H1 (cell line): ENCODE measurements at regions not wholly inside any gene's neighbourhood (a gene's known extent, or its start where the extent isn't known, plus 50 kb on each side); places are given as distances from the start of the nearest gene placed in this dataset.

Experiments
- CTCF ChIA-PET: fragments of 300-600 bp; sonication (Branson Sonifier 250); formaldehyde crosslinking; loops from one replicate; lab custom pipeline; 2021; ENCODE audit not compliant: partially characterized antibody; lab: Charles Lee
- POLR2A ChIA-PET: fragments of 300-600 bp; sonication (Branson Sonifier 250); formaldehyde crosslinking; loops from one replicate; lab custom pipeline; 2021; ENCODE audit warnings: inconsistent platforms; ENCODE audit not compliant: partially characterized antibody; lab: Charles Lee
- DNase-seq, 2 experiments: peaks; one replicate each; pipeline versions ENCODE4 v3.0.0 to v3.0.0-alpha.2; 2010 to 2022; ENCODE audit warnings: low spot score in 2 of 2, low read depth in 1 of 2, mixed read lengths in 1 of 2
- FAIRE-seq: peaks from 2 replicates; lab custom pipeline; 2011; peaks lifted over from hg19 to GRCh38; lab: Jason Lieb, UNC
- H2AFZ ChIP-seq: 2 replicates; pipeline ENCODE4 v1.8.1; 2012; ENCODE audit warnings: low read length, inconsistent platforms
- H2AK5ac ChIP-seq: 2 replicates; pipeline ENCODE4 v1.6.1; 2013; ENCODE audit warnings: low read depth, low read length
- H2BK120ac ChIP-seq: replicated peaks from 2 replicates; pipeline ENCODE3; 2013; ENCODE audit warnings: low read depth, low read length, inconsistent platforms
- H2BK12ac ChIP-seq: 2 replicates; pipeline ENCODE4 v1.6.1; 2013; ENCODE audit warnings: low read depth, low read length
- H2BK15ac ChIP-seq: 2 replicates; pipeline ENCODE4 v1.6.1; 2013; ENCODE audit warnings: low read length
- H2BK20ac ChIP-seq: 2 replicates; pipeline ENCODE4 v1.6.1; 2013; ENCODE audit warnings: low read length
- H2BK5ac ChIP-seq: 2 replicates; pipeline ENCODE4 v1.6.1; 2013; ENCODE audit warnings: low read depth, low read length
- H3K14ac ChIP-seq: 2 replicates; pipeline ENCODE4 v1.6.1; 2013; ENCODE audit warnings: inconsistent platforms; ENCODE audit not compliant: insufficient read length
- H3K18ac ChIP-seq: 2 replicates; pipeline ENCODE4 v1.6.1; 2013; ENCODE audit warnings: low read length; ENCODE audit errors: extremely low read depth
- H3K23ac ChIP-seq: 2 replicates; pipeline ENCODE4 v1.6.1; 2013; ENCODE audit warnings: inconsistent platforms; ENCODE audit not compliant: insufficient read length
- H3K23me2 ChIP-seq: 2 replicates; pipeline ENCODE4 v1.6.1; 2013; ENCODE audit warnings: low read depth, low read length
- H3K27ac ChIP-seq: 2 replicates; pipeline ENCODE4 v1.6.1; 2011; ENCODE audit warnings: low read depth, low read length, inconsistent platforms
- H3K27me3 ChIP-seq, 4 experiments: replicated peaks in 1 of 4; 1 replicate in 1 of 4; 2 replicates in 3 of 4; pipeline versions ENCODE4 v1.6.1 to v1.8.1; 2011 to 2013; ENCODE audit warnings: low read length in 3 of 4, mild to moderate bottlenecking in 3 of 4, inconsistent platforms in 2 of 4, mixed read lengths in 2 of 4, moderate library complexity in 1 of 4; ENCODE audit not compliant: control insufficient read depth in 3 of 4, insufficient read depth in 3 of 4; ENCODE audit errors: extremely low read depth in 1 of 4
- H3K36me3 ChIP-seq, 4 experiments: 2 replicates each; pipeline versions ENCODE4 v1.6.1 to v1.8.1; 2011 to 2013; ENCODE audit warnings: mild to moderate bottlenecking in 4 of 4, low read length in 3 of 4, moderate library complexity in 2 of 4, control low read depth in 1 of 4, inconsistent platforms in 1 of 4; ENCODE audit not compliant: insufficient read depth in 4 of 4, control insufficient read depth in 2 of 4
- H3K4ac ChIP-seq: replicated peaks from 2 replicates; pipeline ENCODE3; 2013; ENCODE audit warnings: low read length, low read depth, mixed read lengths, inconsistent platforms; ENCODE audit not compliant: insufficient read length
- H3K4me1 ChIP-seq, 4 experiments: replicated peaks in 1 of 4; 1 replicate in 1 of 4; 2 replicates in 3 of 4; pipeline versions ENCODE4 v1.6.1 to v1.8.1; 2011 to 2013; ENCODE audit warnings: low read length in 3 of 4, inconsistent platforms in 2 of 4, mixed read lengths in 1 of 4; ENCODE audit not compliant: insufficient read depth in 4 of 4, control insufficient read depth in 3 of 4
- H3K4me2 ChIP-seq, 2 experiments: 2 replicates each; pipeline versions ENCODE4 v1.6.1 to v1.8.1; 2011 to 2013; ENCODE audit warnings: low read depth in 2 of 2, low read length in 2 of 2, control low read depth in 1 of 2, inconsistent platforms in 1 of 2, mild to moderate bottlenecking in 1 of 2; ENCODE audit not compliant: insufficient read depth in 1 of 2
- H3K4me3 ChIP-seq, 4 experiments: fragments of 200-600, 300-600 bp in 1 of 4; sonication (generic), shearing (Covaris generic), sonication (Bioruptor Twin) in 1 of 4; 2 replicates each; pipeline versions ENCODE4 v1.5.1 to v1.8.1; 2011 to 2016; ENCODE audit warnings: low read length in 4 of 4, low read depth in 3 of 4, control low read depth in 2 of 4, inconsistent platforms in 2 of 4, mild to moderate bottlenecking in 2 of 4, mixed read lengths in 1 of 4, moderate library complexity in 1 of 4; ENCODE audit not compliant: insufficient read depth in 2 of 4; ENCODE audit errors: extremely low read depth in 1 of 4
- H3K56ac ChIP-seq: replicated peaks from 2 replicates; pipeline ENCODE3; 2013; ENCODE audit warnings: low read depth, mild to moderate bottlenecking, mixed read lengths, low read length, inconsistent platforms; ENCODE audit not compliant: insufficient read length
- H3K79me1 ChIP-seq: 2 replicates; pipeline ENCODE4 v1.6.1; 2013; ENCODE audit warnings: low read depth, low read length, control low read depth
- H3K79me2 ChIP-seq, 2 experiments: 2 replicates each; pipeline versions ENCODE4 v1.6.1 to v1.8.1; 2012 to 2013; ENCODE audit warnings: low read length in 2 of 2, mild to moderate bottlenecking in 2 of 2, inconsistent platforms in 1 of 2; ENCODE audit not compliant: insufficient read depth in 2 of 2, control insufficient read depth in 1 of 2
- H3K9ac ChIP-seq, 4 experiments: replicated peaks in 1 of 4; 1 replicate in 1 of 4; 2 replicates in 3 of 4; pipeline versions ENCODE4 v1.6.1 to v1.8.1; 2011 to 2013; ENCODE audit warnings: low read depth in 3 of 4, low read length in 3 of 4, control low read depth in 2 of 4, mild to moderate bottlenecking in 2 of 4, moderate library complexity in 2 of 4, inconsistent platforms in 1 of 4; ENCODE audit errors: extremely low read depth in 1 of 4
- H3K9me3 ChIP-seq, 2 experiments: 2 replicates each; pipeline versions ENCODE4 v1.6.1 to v1.8.1; 2012 to 2013; ENCODE audit warnings: mild to moderate bottlenecking in 2 of 2, moderate library complexity in 2 of 2, control low read depth in 1 of 2, inconsistent platforms in 1 of 2, low read depth in 1 of 2, low read length in 1 of 2, mixed read lengths in 1 of 2; ENCODE audit not compliant: insufficient read depth in 2 of 2
- H4K20me1 ChIP-seq, 2 experiments: replicated peaks in 1 of 2; 2 replicates each; pipeline versions ENCODE3 to v1.8.1; 2011 to 2013; ENCODE audit warnings: inconsistent platforms in 2 of 2, low read length in 2 of 2, mild to moderate bottlenecking in 1 of 2; ENCODE audit not compliant: insufficient read depth in 2 of 2, control insufficient read depth in 1 of 2
- H4K5ac ChIP-seq: 2 replicates; pipeline ENCODE4 v1.6.1; 2013; ENCODE audit warnings: low read length, low read depth, mixed read lengths, inconsistent platforms; ENCODE audit not compliant: insufficient read length
- H4K8ac ChIP-seq: 2 replicates; pipeline ENCODE4 v1.8.0; 2013; ENCODE audit warnings: mild to moderate bottlenecking, moderate library complexity, low read length, inconsistent platforms; ENCODE audit not compliant: insufficient read depth; ENCODE audit errors: extremely low read depth
- H4K91ac ChIP-seq: replicated peaks from 2 replicates; pipeline ENCODE3; 2013; ENCODE audit warnings: low read length, mixed read lengths, inconsistent platforms; ENCODE audit not compliant: insufficient read length
- TBP ChIP-seq: IDR thresholded peaks from 2 replicates; pipeline ENCODE4 v1.6.1; 2011; ENCODE audit warnings: low read depth, low read length, improper control_type of control experiment
- WGBS, 2 experiments: shearing (Covaris generic) in 1 of 2; methylation state at CpG; one replicate each; pipeline versions ENCODE4 v1.1.6 to v1.1.7; 2013 to 2015; ENCODE audit warnings: low lambda C conversion rate in 2 of 2, mixed read lengths in 2 of 2, inconsistent platforms in 1 of 2, low coverage in 1 of 2, missing lambda C conversion rate in 1 of 2; ENCODE audit not compliant: insufficient replicate concordance in 2 of 2, insufficient coverage in 1 of 2, insufficient read length in 1 of 2; ENCODE audit errors: extremely low coverage in 1 of 2, missing lambda C conversion rate in 1 of 2; 5-methylcytosine and 5-hydroxymethylcytosine counted together
- TF ChIP-seq, protein P1 (sequence below): IDR thresholded peaks from 2 replicates; pipeline ENCODE4 v1.6.1; 2011; ENCODE audit warnings: low read length, improper control_type of control experiment

DNA sequence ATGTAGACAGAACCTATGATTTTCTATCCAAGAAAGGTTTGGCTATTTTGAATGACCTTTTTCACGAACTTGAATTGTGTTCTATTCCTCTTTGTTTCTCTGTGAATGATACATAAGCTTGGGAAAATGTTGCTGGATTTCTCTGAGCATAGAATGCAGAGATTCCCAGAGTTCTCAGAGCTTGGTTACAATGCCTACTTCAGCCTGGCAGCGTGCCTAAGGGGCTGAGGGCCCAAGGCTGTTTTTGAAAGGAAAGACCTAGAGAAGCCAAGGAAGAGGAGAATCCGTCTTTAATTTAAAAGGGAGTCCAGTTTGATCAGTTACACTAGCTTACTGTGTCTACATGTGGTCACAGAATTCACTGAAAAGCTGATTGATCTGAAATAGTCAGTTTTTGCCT lies 55.3 kb upstream of the CXorf51B start:
- no peak overlapping the region for H2BK5ac ChIP-seq
- H3K23ac ChIP-seq, result no peak overlapping the region
- no peaks in the 10 kb centered on the region for H3K79me2 ChIP-seq
- H3K4me3 ChIP-seq, result no peak overlapping the region
- ChIA-PET CTCF (no interaction called here), POLR2A (no interaction called here)
- no peak overlapping the region for H3K4ac ChIP-seq
- no peak for DNase-seq
- H2AK5ac ChIP-seq, result no peak overlapping the region
- no peak overlapping the region for H2BK120ac ChIP-seq
- FAIRE-seq, result no peak
- no peak overlapping the region for H3K18ac ChIP-seq
- TF ChIP-seq, protein P1, sequence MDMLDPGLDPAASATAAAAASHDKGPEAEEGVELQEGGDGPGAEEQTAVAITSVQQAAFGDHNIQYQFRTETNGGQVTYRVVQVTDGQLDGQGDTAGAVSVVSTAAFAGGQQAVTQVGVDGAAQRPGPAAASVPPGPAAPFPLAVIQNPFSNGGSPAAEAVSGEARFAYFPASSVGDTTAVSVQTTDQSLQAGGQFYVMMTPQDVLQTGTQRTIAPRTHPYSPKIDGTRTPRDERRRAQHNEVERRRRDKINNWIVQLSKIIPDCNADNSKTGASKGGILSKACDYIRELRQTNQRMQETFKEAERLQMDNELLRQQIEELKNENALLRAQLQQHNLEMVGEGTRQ, result no peak
- TF ChIP-seq TBP, result no peak
- H4K20me1 ChIP-seq, result no peaks in the 10 kb centered on the region
- H2AFZ ChIP-seq, result no peak overlapping the region
- no peak overlapping the region for H3K4me2 ChIP-seq
- H3K36me3 ChIP-seq, result no peaks in the 10 kb centered on the region
- no peak overlapping the region for H4K8ac ChIP-seq
- no peak overlapping the region for H4K5ac ChIP-seq
- no peak overlapping the region for H3K9ac ChIP-seq
- H4K91ac ChIP-seq, result no peak overlapping the region
- no peaks in the 10 kb centered on the region for H3K23me2 ChIP-seq
- H3K4me1 ChIP-seq, result no peaks in the 10 kb centered on the region
- H2BK12ac ChIP-seq, result no peak overlapping the region
- H3K27me3 ChIP-seq, result no peaks in the 10 kb centered on the region
- no peak overlapping the region for H3K56ac ChIP-seq
- H2BK20ac ChIP-seq, result no peak overlapping the region
- 93% methylated on average over 3 of the region's 3 CpGs; no CpG with 5 or more reads in 1 of the 2 experiments for WGBS, 2 experiments
- H3K14ac ChIP-seq, result no peak overlapping the region
- no peak overlapping the region for H2BK15ac ChIP-seq
- no peaks in the 10 kb centered on the region for H3K79me1 ChIP-seq
- no peak overlapping the region for H3K27ac ChIP-seq
- no peaks in the 10 kb centered on the region for H3K9me3 ChIP-seq
